ENCODE measurements at regions not wholly inside any gene's neighbourhood (a gene's known extent, or its start where the extent isn't known, plus 50 kb on each side); places are given as distances from the start of the nearest gene placed in this dataset.

DNA sequence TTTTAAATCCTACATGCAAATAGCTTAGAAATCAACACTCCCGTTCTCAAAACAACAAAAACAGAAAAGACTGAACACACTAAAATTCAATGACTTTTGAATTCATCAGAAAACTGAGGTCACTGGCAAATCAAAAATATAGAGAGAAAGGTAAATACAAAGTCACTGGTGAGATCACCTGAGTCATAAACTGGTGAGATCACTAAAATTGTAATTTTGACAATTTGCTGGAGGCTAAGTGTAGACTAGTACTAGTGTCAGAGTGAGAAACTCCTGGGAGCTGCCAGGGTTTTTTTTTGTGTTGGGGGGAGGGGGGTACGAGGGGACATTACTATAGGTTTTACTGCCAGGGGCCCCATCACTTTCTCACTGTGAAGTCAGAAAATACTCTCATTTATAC lies 1876.0 kb upstream of the CELF4 start:
- Histone ChIP-seq H3K36me3 (no peaks in the 10 kb centered on the region), H3K4me1 (no peaks in the 10 kb centered on the region), H3K27ac (no peak overlapping the region), H3K9me3 (no peaks in the 10 kb centered on the region), H3K4me3 (no peak overlapping the region), H3K27me3 (no peaks in the 10 kb centered on the region)
- no peak for ATAC-seq (ENCODE audit: low FRiP score in 2 of 2)
- DNase-seq, result no peak
- TF ChIP-seq, protein P1, sequence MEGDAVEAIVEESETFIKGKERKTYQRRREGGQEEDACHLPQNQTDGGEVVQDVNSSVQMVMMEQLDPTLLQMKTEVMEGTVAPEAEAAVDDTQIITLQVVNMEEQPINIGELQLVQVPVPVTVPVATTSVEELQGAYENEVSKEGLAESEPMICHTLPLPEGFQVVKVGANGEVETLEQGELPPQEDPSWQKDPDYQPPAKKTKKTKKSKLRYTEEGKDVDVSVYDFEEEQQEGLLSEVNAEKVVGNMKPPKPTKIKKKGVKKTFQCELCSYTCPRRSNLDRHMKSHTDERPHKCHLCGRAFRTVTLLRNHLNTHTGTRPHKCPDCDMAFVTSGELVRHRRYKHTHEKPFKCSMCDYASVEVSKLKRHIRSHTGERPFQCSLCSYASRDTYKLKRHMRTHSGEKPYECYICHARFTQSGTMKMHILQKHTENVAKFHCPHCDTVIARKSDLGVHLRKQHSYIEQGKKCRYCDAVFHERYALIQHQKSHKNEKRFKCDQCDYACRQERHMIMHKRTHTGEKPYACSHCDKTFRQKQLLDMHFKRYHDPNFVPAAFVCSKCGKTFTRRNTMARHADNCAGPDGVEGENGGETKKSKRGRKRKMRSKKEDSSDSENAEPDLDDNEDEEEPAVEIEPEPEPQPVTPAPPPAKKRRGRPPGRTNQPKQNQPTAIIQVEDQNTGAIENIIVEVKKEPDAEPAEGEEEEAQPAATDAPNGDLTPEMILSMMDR (IDR thresholded peaks at IDR 0.05), result no peak
- no peak for TF ChIP-seq EP300 (IDR thresholded peaks at IDR 0.05)
- TF ChIP-seq POLR2A (IDR thresholded peaks at IDR 0.05), result no peak
- no peak for TF ChIP-seq POLR2AphosphoS5 (IDR thresholded peaks at IDR 0.05)
- WGBS, 2 donors, result 86 to 92% methylated on average over 2 of the region's 2 CpGs

DNA sequence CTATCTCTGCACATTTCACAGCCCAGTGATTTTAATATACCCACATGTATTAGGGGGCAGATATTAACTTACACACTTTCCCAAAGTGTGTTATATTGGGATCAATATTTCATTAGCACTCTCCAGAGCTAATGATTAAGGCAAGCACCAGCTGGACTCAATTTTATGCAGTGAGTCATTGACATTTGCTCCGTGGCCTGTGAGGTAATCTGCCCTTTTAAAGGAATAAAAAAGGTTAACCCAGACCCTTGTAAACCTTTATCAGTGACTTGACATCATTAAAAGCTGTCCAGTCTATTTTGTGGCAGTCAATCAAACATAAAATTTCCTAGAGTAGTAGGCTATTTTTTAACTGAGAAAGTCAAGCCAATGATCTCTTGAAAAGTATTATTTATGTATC lies 1870.4 kb upstream of the CELF4 start:
- no peak for ATAC-seq (ENCODE audit: low FRiP score in 2 of 2)
- H3K36me3 ChIP-seq, result no peaks in the 10 kb centered on the region
- H3K27me3 ChIP-seq, result no peaks in the 10 kb centered on the region
- H3K27ac ChIP-seq, result no peak overlapping the region
- H3K4me3 ChIP-seq, result no peak overlapping the region
- no peaks in the 10 kb centered on the region for H3K4me1 ChIP-seq
- DNase-seq, result no peak
- H3K9me3 ChIP-seq, result no peaks in the 10 kb centered on the region
- TF ChIP-seq EP300 (IDR thresholded peaks at IDR 0.05) (no peak), POLR2A (IDR thresholded peaks at IDR 0.05) (no peak), POLR2AphosphoS5 (IDR thresholded peaks at IDR 0.05) (no peak)
- TF ChIP-seq, protein P1 (IDR thresholded peaks at IDR 0.05), result no peak
- WGBS, 2 donors, result 50 to 63% methylated on average over 1 of the region's 1 CpG

DNA sequence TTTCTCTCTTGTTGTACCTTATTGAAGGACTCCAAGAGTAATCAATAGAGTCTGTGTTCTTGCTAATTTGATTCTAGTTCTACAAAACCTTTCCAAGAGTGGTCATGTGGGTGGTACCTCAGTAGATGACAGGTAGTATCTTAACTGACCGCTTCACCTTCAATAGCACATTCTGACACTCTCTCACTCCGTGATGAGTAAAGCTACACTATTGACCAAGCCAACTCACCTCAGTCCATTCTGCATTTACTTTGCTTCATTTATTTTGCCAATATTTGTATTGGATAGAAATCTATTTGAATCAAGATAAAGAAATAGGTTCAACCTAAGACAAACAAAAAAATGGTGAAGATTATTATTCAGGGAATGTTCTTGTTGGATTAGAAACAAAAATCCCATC lies 1869.6 kb upstream of the CELF4 start:
- Histone ChIP-seq H3K4me1 (no peaks in the 10 kb centered on the region), H3K9me3 (no peaks in the 10 kb centered on the region), H3K27me3 (no peaks in the 10 kb centered on the region), H3K27ac (no peak overlapping the region), H3K36me3 (no peaks in the 10 kb centered on the region), H3K4me3 (no peak overlapping the region)
- DNase-seq (no peak), ATAC-seq (ENCODE audit: low FRiP score in 2 of 2) (no peak)
- TF ChIP-seq, protein P1 (IDR thresholded peaks at IDR 0.05), result no peak
- TF ChIP-seq POLR2AphosphoS5 (IDR thresholded peaks at IDR 0.05), result no peak
- TF ChIP-seq EP300 (IDR thresholded peaks at IDR 0.05), result no peak
- TF ChIP-seq POLR2A (IDR thresholded peaks at IDR 0.05), result no peak
- 92 to 94% methylated on average over 2 of the region's 2 CpGs for WGBS, 2 donors

DNA sequence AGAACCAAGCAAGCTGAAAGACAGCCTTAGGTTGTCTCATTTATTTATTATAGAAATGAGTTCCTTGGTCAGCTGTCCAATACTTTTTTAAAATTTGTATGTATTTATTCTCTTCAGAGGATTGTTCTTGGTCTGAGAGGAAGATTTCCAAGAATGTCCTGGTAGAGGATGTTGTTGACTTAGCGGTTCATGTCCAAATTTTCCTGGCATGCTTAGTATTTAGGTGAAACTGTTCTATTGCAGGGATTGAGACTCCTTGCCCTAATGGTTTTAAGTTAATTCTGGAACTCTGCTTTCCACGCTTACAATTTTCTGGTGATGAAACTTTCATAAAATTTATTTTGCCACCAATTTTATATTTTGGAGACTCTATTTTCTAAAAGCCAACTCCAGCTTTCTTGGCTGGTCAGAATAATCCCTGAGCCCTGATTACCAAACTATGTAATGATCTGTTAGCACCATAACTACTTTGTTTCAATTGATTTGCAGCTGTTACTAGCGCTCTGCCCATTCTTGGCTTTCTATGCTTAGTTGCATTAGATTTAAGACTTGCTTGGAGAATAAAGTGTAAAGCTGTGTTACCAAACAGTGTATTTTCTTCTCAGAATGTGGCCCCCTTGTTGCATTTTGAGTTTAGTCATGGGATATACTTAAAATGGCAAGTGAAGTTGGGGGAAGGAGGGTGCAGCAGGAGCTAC lies 1868.8 kb upstream of the CELF4 start:
- no peaks in the 10 kb centered on the region for H3K4me1 ChIP-seq
- H3K9me3 ChIP-seq, result no peaks in the 10 kb centered on the region
- H3K36me3 ChIP-seq, result no peaks in the 10 kb centered on the region
- 68 to 80% methylated on average over 3 of the region's 3 CpGs for WGBS, 2 donors
- TF ChIP-seq, protein P1 (IDR thresholded peaks at IDR 0.05), result no peak
- TF ChIP-seq EP300 (IDR thresholded peaks at IDR 0.05) (no peak), POLR2A (IDR thresholded peaks at IDR 0.05) (no peak), POLR2AphosphoS5 (IDR thresholded peaks at IDR 0.05) (no peak)
- ATAC-seq (ENCODE audit: low FRiP score in 2 of 2) (no peak), DNase-seq (no peak)
- H3K4me3 ChIP-seq, result no peak overlapping the region
- no peak overlapping the region for H3K27ac ChIP-seq
- H3K27me3 ChIP-seq, result no peaks in the 10 kb centered on the region
